GM04504 (cell line): ENCODE measurements at regions not wholly inside any gene's neighbourhood (a gene's known extent, or its start where the extent isn't known, plus 50 kb on each side); places are given as distances from the start of the nearest gene placed in this dataset.
"Not testable (repeated sequence)": the region's sequence is repeated elsewhere in the genome, so short reads cannot be mapped to it uniquely, and the experiment has no call there.

Source experiments
- DNase-seq: peaks from one replicate; pipeline ENCODE4 v3.0.0-alpha.2; 2012; ENCODE audit warnings: low read depth

- DNase-seq = no peak
These were observed 59.8 kb downstream of the ATOH1 start for GRCh38 chr4:93888308-93888707.

- no peak for DNase-seq
These were observed 60.2 kb downstream of the ATOH1 start for GRCh38 chr4:93888768-93889167.

GRCh38 chr4:93891244-93891643, 62.7 kb downstream of the ATOH1 start:
- DNase-seq = no peak

GRCh38 chr4:93894995-93895394, 66.4 kb downstream of the ATOH1 start:
- no peak for DNase-seq

GRCh38 chr4:93896516-93896915, 68.0 kb downstream of the ATOH1 start:
- DNase-seq = no peak

- no peak for DNase-seq
These were observed 69.0 kb downstream of the ATOH1 start for GRCh38 chr4:93897559-93897958.

- DNase-seq = no peak
These were observed 80.2 kb downstream of the ATOH1 start for GRCh38 chr4:93908778-93909177.

- DNase-seq = no peak
These were observed 83.1 kb downstream of the ATOH1 start for GRCh38 chr4:93911671-93912070.

- DNase-seq = no peak
These were observed 83.6 kb downstream of the ATOH1 start for GRCh38 chr4:93912146-93912545.

- DNase-seq = no peak
These were observed 90.3 kb downstream of the ATOH1 start for GRCh38 chr4:93918856-93919255.

- not testable (repeated sequence) for DNase-seq
These were observed 95.0 kb downstream of the ATOH1 start for GRCh38 chr4:93923570-93923969.

- DNase-seq = no peak
These were observed 118.7 kb downstream of the ATOH1 start for GRCh38 chr4:93947286-93947685.

GRCh38 chr4:93950239-93950638, 121.7 kb downstream of the ATOH1 start:
- not testable (repeated sequence) for DNase-seq

GRCh38 chr4:93957186-93957585, 128.6 kb downstream of the ATOH1 start:
- no peak for DNase-seq

GRCh38 chr4:93960450-93960849, 131.9 kb downstream of the ATOH1 start:
- DNase-seq = no peak

GRCh38 chr4:93960916-93961315, 132.4 kb downstream of the ATOH1 start:
- DNase-seq = no peak

- DNase-seq = no peak
These were observed 153.0 kb downstream of the ATOH1 start for GRCh38 chr4:93981594-93981993.

- no peak for DNase-seq
These were observed 153.7 kb downstream of the ATOH1 start for GRCh38 chr4:93982255-93982654.

GRCh38 chr4:93983140-93983539, 154.6 kb downstream of the ATOH1 start:
- DNase-seq = no peak

GRCh38 chr4:93994175-93994994, 165.8 kb downstream of the ATOH1 start:
- no peak for DNase-seq

- no peak for DNase-seq
These were observed 168.3 kb downstream of the ATOH1 start for GRCh38 chr4:93996895-93997294.

- DNase-seq = no peak
These were observed 172.0 kb downstream of the ATOH1 start for GRCh38 chr4:94000559-94000958.

GRCh38 chr4:94006932-94007331, 178.4 kb downstream of the ATOH1 start:
- DNase-seq = no peak

GRCh38 chr4:94011190-94011589, 182.6 kb downstream of the ATOH1 start:
- no peak for DNase-seq
